ENCODE measurements at regions not wholly inside any gene's neighbourhood (a gene's known extent, or its start where the extent isn't known, plus 50 kb on each side); places are given as distances from the start of the nearest gene placed in this dataset.

DNA sequence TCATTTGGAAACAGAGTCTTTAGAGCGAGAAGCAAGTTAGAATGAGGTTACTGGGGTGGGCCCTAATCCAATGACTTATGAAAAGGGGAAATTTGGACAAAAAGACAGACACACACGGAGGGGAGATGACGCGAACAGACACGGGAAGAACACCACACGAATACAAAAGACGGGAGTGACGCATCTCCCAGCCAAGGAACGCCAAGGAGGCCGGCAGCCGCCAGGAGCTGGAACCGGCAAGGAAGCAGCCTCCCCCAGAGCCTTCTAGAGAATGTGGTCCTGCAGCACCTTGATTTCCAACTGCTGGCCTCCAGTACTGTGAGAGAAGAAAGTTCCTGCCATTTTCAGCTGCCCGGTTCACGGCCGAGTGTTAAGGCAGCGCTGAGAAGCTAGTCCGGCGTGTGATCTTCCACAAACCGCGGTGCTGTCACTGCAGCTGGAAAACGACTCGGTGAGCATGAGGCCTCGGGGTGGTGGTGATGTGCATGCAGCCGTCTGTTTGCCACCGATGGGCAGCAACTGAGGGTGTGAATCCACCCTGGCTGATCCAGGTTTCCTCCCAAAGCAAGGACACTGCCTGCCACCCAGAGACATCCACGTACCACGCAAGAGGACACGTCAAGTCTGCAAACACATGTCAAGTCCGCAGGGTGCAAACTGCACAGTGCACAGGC is 124.5 kb downstream of the NCOR2 start:
- DNase-seq, result no peak

DNA sequence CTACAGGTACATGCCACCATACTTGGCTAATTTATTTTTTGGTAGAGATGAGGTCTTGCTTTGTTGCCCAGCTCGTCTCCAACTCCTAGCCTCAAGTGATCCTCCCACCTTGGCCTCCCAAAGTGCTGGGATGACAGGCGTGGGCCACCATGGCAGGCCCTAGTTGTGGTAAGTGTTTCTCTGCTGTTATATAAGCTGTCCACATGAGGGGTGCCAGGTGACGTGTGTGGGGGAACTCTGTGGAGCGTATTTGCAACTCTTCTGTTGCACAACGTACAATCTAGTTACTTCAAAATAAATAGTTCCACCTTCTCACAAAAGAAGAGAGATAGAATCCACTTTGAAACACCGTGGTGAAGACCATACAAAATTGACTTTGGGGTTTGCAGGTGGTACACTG is 125.1 kb downstream of the NCOR2 start:
- no peak for DNase-seq

DNA sequence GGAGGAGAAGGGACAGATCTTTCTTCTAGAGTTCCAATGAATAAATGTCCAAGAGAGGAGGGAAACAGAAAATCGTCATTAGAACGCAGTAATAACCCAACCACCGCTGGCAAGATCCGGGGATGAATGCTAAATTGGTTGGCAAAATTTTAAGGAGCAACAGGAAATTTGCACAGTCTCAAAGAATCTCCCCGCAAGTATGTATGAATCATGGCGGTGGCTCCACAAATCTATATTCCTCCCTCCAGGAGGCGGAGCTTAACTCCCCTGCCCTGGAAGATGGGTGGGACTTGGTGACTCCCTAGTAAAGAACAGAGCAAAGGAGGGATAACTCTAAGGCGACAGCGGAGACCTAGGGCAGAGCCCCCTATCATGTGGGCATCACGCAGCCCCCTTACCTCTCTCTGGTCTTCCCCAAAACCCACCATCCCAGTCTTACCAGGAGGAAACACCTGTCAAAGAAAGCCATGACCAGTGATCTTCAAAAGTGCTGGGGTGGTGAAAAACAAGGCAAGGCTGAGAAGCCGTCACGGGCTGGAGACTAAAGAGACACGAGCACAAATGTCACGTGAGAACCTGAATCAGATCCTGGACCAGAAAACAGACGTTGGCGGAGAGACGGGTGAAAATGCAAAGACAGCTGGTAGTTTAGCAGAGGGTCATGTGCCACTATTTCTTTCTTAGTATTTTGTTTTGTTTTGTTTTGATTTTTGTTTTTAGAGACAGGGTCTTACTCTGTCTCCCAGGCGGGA is 125.8 kb downstream of the NCOR2 start:
- no peak for DNase-seq

DNA sequence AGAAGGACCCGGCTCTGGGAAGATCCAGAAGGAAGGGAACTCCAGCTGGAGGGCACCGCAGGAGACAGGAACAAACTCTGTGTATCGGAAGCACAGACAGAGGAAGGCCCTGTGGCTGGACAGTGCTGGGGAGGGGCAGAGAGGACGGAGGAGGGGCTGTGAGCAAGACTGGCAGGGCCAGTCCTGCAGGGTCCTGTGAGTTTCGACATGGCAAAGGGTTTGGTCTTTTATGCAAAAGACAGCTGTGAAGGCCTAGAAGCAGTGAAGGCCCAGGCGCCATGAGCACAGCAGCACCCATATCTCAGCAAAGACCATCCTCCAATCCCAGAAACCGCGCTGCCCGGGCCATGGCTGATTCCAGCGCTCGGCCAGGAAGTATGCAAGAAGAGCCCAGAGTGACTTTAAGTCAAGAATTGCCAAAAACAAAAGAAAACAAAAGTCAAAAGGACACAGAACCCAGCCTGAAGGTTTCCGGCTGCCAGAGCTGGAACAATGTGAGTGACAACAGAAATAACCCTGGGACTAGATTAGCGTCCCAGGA is 126.5 kb downstream of the NCOR2 start:
- no peak for DNase-seq

DNA sequence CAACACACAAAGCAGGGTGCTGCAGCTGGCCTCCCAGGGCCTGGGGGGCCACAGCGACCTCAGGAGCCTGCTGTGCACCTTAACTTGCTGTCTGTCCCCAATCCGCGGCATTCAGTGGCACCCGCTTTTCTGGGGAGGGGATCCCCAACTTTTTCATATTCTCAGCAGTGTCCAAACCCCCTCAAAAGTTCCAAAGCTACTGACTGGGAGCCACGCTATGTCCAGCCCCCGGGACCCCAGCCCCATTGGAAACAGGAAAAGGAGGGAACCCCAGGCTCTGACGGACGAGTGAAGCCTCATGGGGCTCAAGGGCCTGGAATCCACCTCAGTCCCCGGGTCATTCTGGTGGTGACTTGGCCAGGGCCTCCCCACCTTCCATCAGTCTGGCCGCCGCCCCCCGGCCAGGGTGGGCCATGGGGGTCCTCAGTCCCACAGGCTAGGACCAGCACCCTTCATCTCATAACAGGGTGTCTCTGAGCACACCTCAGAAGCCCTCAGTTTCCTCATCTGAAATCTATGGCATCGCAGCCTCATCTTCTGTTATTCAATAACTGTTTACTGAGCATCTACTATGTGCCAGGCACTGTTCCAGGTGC is 127.3 kb downstream of the NCOR2 start:
- no peak for DNase-seq

DNA sequence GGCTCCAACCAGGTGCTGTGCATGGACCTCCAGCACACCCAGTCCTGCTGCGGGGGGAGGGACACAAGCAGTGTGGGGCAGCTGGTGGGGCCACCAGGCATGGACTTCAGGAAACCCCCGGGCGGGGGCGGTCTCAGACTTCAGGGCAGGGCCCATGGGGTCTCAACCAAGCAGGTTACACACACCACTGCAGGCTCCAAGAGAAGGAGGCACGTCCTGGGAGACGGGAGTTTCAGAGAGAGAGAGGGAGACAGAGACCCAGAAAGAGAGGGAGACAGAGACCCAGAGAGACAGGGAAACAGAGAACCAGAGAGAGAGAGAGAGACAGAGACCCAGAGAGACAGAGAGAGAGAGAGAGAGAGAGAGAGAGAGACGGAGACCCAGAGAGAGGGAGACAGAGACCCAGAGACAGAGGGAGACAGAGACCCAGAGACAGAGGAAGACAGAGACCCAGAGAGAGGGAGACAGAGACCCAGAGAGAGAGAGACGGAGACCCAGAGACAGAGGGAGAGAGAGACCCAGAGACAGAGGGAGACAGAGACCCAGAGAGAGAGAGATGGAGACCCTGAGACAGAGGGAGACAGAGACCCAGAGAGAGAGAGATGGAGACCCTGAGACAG is 128.9 kb downstream of the NCOR2 start:
- DNase-seq, result no peak

DNA sequence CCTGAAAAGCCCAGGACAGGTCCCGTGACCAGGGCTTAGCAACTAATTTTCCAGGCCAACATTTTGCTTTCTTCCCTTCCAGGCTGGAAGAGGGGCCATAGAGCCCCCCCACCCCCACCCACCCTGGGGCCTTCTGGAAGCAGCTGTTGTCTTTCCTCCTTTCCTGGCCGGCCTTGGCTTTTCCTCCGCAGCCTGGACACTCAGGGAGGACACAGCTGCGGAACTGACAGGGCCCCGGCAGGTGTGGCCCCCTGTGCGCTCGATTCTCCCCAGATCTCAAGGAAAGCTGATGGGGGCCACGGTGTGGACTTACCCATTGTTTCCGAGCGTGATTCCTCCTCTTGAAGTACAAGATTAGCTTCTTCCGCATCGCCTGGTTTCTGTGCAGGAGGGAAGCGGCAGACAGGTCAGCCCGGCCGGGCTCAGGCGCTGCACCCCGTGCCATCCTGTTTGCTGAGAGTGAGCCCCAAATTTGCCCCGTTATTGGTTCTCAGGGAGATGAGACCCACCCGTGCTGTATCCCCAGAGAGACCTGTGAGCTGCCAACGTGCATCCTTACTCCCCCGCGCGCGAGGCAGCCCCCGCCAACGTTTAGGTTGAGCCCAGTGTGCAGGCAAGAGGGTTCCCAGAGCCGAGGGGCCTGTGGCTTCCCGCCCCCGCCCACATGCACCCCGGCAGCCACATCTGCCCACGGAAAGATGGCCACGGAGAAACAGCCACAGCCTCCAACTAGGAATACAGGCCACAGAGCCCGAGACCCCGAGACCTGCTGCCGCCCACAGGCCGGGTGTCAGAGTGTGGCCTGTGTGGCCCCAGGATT is 129.6 kb downstream of the NCOR2 start:
- no peak for DNase-seq

DNA sequence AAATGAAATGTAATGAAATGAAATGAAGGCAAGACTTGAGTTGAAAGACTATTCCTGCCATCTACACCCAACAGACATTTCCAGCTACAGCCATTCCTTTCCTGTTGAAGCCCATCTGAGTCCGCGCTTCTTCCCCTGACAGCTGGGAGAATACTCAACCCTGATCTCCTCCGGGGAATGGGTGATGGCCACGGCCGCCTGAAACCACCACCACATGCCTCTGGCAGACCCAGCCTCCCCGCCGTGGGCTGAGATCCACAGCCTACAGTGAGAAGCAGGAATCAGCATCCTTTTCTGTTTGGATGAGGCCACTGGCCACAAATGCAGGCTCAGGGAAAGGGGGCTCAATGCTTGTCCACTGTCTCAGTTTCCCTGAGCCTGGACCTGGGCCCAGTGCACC is 130.3 kb downstream of the NCOR2 start:
- no peak for DNase-seq

DNA sequence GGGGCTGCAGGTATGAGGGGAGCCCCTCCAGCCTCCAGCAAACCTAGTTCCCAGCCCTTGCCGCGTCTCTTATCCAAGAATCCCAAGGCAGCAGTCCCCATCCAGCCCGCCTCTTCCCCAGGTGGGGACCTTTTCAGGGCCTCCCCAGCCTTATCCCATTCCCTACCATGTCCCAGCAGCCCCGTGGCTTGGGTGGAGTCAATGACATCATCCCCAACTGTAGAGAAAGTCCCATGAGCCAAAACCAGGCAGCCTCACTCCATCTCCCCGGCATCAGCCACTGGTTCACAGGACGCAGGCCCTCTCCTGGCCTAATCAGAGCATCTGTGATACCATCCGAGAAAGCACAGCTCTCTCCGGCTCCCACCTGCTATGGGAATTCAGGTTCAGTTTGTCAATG is 131.0 kb downstream of the NCOR2 start:
- DNase-seq, result no peak

DNA sequence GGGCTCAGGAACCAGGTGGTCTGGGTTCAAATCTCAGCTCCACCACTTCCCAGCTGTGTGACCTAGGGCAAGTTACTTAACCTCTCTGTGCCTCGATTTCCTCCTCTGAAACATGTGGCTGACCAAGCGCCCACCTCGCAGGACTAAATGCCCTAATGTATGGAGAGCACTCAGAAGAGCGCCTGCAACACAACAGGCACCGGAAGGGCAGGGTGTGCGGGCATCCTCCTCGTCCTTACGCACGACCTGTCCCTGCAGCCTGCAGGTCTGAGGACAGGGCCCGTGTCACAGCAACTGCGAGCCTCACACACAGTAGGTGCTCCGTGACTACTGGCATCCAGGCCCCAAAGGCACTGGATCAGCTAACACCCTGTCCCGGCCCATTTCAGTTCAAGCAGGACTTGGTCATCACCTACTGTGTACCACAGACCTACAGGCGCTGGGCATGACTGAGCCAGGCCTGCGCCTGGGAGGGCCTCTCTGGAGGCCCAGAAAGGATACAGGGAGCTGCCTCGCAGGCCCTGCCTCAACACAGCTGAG is 131.5 kb downstream of the NCOR2 start:
- no peak for DNase-seq

DNA sequence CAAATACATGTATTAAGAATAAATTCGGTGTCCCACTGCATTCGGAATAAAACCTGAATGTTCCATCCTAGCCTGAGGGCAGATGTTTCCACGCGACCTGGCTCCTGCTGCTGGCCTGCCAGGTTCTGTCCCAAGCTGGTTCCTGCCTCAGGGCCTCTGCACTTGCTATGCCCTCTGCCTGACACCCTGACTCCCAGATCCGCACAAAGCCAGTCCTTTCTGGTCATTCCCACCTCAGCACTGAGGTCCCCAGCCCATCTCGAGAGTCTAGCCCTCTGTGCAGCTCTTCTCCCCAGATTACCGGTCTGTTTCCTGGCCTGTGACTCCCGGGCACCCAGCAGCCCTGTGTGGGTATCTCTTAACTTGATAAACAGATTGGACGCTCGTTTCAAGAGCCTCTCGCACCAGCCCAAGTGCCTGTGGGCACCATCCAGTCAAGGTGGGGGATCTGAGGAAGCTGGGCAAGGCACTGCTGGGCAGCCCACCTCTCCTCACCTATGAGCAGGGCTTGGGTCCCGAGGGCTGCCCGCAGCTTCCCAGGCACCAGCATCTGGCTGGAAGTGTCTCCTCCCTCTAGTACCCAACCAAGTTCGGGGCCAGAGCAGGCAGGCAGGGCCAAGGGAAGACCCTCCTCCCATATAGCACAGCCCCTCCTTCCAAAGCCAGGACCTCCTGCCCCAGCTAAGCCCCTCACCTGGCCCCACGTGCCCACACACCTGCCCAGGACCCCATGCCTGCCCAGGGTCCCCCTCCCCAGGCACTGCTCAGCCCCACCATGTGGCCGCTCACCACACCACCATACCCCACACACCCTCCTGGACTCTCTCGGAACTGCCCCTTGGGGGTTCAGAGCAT is 132.2 kb downstream of the NCOR2 start:
- no peak for DNase-seq

DNA sequence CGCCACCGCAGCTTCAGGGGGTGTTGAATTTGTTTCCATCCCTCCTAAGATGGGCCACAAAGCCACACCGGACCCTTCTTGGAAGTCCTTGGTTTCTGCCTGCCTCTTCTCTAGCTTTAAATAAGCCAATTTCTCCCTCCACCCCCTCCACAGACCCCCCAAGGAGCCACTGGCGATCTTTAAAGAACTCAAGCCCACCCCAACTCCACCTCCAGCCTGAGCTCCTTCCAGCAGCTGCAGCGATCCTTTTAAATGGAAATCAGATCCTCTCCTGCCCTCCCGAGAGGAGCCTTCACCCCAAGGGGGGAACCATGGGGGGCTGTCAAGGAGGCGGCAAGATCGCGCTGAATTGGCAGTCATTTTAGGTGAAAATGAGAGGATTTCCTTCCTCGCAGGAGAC is 133.1 kb downstream of the NCOR2 start:
- DNase-seq, result no peak

DNA sequence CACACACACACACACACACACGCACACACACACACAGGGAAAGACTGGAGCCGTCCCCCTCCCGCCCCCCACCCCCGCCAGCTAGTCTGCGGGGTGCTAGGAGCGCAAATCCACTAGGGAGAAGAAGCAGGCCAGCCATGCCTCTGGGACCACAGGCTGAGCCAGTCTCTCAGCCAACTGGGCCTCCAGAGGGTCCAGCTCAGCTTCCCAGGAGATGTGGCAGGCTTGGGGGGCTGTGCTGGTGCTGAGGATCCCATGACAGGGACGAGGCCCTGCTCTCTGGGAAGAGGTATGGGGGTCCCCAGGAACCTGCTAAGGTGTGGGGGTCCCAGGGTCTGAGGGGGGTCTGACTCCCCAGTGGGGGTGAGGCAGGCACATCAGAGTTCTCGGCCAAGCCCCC is 133.5 kb downstream of the NCOR2 start:
- no peak for DNase-seq

DNA sequence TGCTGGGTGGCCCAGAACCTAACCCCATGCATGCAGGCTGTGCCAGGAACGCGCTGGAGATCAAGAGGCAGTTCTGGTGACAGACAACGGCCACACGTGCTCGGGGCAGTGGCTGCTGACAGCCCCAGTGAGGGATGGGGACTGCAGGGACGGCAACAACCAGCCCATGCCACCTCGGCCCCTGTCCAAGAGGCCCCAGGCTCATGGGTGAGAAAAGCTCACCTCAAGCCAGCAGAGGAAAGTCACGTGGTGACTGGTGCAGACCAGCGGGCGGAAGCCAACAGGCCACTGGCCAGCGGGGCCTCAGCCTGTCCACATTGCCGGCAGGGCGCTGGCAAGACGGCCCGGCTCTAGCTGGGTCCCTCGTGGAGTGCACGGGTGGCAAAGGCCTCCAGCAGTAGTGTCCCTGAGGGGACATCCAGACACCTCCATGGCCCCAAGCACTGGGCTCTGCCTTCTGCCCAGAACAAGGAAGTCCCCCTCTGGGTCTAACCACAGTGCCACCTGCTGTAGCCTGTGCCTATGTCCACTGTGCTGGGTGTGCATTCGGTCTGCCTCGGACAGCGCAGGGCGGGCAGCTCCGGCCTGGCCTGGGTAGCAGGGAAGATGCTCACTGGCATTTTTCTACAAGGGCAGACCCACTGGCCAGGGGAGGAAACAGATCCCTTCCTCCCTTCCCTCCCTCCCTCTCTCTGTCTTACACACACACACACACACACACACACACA is 134.1 kb downstream of the NCOR2 start:
- DNase-seq, result no peak

DNA sequence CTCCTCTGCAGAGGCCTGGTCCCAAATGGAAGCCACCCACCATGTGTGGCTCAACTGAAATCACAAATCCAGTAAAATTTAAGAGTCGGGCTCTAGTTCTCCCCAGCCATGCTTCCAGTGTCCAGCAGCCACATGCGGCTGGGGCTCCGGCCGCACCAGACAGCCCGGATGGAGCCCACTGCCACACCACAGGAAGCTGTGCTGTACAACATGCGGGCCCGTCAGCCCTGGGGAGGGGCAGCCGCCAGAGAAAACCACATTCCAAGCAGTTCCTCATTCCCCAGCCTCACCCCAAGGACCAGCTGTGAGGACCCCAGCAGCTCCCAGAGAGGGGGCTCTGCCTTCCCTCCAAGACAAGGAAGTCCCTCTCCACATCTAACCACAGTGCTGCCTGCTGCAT is 135.0 kb downstream of the NCOR2 start:
- DNase-seq, result no peak

DNA sequence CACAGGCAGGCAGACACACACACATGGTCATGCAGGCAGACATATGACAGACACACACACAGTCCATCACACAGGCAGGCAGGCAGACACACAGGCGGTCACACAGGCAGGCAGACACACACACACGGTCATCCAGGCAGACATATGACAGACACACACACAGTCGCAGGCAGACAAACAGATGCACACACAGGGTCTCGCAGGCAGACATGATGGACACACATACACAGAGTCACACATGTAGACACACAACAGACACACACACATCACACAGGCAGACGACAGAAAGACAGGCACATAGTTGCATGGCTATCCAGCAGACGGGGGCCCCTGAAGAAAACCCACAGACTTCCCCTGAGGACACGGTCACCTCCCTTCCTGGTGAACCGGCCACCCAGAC is 135.4 kb downstream of the NCOR2 start:
- DNase-seq, result no peak

DNA sequence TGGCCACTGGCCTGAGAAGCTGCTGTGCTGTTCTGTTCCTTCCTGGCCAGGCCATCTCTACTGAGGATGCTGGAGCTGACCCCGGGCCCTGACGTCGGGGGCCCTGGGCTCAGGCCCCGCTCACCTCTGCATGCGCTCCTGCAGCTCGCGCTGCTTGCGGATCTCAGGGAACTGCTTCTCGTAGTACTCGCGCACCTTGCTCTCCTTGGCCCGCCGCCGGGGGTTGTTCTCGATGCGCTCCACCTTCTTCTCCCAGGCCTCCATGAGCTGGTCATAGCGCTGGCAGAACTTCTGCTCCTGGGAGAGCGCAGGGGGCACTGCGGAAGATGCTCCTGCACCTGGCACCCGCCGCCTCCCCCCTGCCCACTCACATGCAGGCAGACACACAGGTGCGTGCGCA is 135.6 kb downstream of the RFLNA start:
- no peak for DNase-seq

DNA sequence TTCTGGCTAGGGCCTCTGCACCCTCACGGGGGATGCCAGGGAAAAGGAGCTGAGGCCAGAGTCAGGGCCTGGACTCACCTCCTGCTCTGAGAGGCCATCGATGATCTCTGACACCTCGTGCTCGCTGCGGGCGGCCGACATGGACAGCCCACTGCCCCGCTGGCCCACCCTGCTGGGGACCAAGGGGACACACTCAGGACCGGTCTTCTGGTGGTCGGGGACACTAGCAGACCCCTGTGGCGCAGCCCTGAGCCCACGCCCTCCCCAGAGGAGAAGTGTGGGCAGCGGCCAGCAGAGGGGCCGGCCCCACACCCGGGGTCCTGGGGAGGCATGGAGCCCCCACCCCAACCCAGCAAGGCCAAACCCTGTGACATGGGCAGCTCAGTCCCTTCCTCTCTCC is 134.6 kb downstream of the RFLNA start:
- no peak for DNase-seq

DNA sequence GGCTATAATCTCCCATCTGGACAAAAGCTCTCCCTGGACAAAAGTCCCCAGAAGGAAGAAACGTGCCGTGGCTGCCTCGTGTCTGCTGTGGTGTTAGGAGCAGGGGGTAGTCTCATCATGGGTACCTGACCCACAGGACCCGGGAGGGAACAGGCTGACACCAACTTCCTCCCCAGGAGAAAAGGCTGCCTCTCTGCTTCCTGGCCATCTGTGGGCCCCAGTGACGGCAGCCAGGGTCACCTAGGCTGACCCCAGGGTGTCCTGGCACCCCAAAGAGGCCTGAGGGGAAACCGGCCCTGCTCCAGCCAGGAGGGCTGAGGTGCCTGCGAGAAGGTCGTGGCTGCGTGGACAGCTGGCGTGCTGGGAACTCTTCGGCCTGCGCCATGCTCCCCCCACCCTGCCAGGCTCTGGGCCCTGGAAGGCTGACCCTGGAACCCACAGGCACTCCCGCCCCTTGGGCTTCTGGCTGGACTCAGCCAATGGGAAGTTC is 133.9 kb downstream of the RFLNA start:
- DNase-seq, result no peak

DNA sequence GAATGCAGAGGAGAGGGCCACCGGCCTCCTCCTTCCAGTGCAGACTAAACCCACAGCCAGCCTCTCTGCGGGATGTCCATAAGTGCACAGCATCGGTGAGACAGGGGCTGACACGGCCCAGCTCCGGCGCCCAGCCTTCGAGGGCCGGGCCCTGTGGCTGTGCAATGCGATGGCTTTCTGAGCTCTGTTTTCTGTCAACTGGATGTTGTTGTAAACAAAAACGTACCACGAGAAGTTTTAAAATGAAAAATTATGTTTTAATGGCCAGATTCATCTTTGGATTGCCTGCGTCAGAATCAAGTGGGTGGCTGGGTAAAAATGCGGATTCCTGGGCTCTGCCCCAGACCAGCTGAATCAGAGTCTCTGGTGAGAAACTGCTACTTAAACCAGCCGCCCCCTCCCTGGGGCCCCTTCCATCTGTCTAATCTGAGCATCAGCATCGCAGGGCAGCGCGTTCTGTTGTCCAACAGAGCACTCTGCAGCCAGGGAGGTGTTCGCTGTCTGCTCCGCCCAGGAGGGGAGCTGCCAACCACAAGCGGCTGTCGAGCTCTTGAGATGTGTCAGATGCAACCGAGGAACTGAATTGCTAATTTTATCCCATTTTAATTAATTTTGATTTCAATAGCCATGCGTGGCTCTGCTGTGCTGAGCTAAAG is 133.4 kb downstream of the RFLNA start:
- no peak for DNase-seq
